DOHH2 (cell line): ENCODE measurements at regions not wholly inside any gene's neighbourhood (a gene's known extent, or its start where the extent isn't known, plus 50 kb on each side); places are given as distances from the start of the nearest gene placed in this dataset.

Source experiments
- CTCF ChIP-seq: fragments of 200-600 bp; sonication (generic); IDR thresholded peaks from one replicate; pipeline ENCODE4 v1.5.1; 2014; ENCODE audit warnings: antibody characterized with exemption, mild to moderate bottlenecking, low read depth, low read length; ENCODE audit not compliant: poor library complexity, severe bottlenecking
- EZH2phosphoT487 ChIP-seq: fragments of 200-600 bp; sonication (generic); IDR thresholded peaks from 2 replicates; pipeline ENCODE4 v1.6.1; 2017; ENCODE audit warnings: borderline replicate concordance, mild to moderate bottlenecking, antibody characterized with exemption, low read length, moderate library complexity, mixed read lengths

- TF ChIP-seq EZH2phosphoT487 (no peak), CTCF (no peak)
Measured at GRCh38 chr12:28065889-28066630, 93.5 kb upstream of the PTHLH start.
